ES-I3 (cell line): ENCODE measurements at regions not wholly inside any gene's neighbourhood (a gene's known extent, or its start where the extent isn't known, plus 50 kb on each side); places are given as distances from the start of the nearest gene placed in this dataset.

Source experiments
- H3K36me3 ChIP-seq: 2 replicates; pipeline ENCODE4 v1.6.1; 2013; ENCODE audit warnings: mild to moderate bottlenecking, low read length, control low read depth, moderate library complexity; ENCODE audit not compliant: insufficient read depth
- H3K4me1 ChIP-seq: 2 replicates; pipeline ENCODE4 v1.6.1; 2013; ENCODE audit warnings: mild to moderate bottlenecking, control low read depth, low read length; ENCODE audit not compliant: insufficient read depth
- H3K9ac ChIP-seq: 2 replicates; pipeline ENCODE4 v1.6.1; 2013; ENCODE audit warnings: low read depth, mild to moderate bottlenecking, low read length, moderate library complexity
- H3K9me3 ChIP-seq: 2 replicates; pipeline ENCODE4 v1.6.1; 2013; ENCODE audit warnings: mild to moderate bottlenecking, low read length, moderate library complexity; ENCODE audit not compliant: control insufficient read depth, insufficient read depth

GRCh38 chr7:8906396-8907075 lies 473.1 kb downstream of the NXPH1 start:
- Histone ChIP-seq H3K36me3 (no peaks in the 10 kb centered on the region), H3K9me3 (no peaks in the 10 kb centered on the region), H3K9ac (no peak overlapping the region), H3K4me1 (no peaks in the 10 kb centered on the region)

GRCh38 chr7:8908889-8909288 lies 475.5 kb downstream of the NXPH1 start:
- Histone ChIP-seq H3K9ac (no peak overlapping the region), H3K9me3 (no peaks in the 10 kb centered on the region), H3K4me1 (peaks cover 4% of the 10 kb centered on the region; the same call in 1 of the 2 replicates), H3K36me3 (no peaks in the 10 kb centered on the region)

GRCh38 chr7:8913682-8914081 lies 480.3 kb downstream of the NXPH1 start:
- no peaks in the 10 kb centered on the region for H3K9me3 ChIP-seq
- H3K4me1 ChIP-seq = peaks cover 4% of the 10 kb centered on the region; the same call in 1 of the 2 replicates
- no peak overlapping the region for H3K9ac ChIP-seq
- H3K36me3 ChIP-seq = no peaks in the 10 kb centered on the region

- no peaks in the 10 kb centered on the region for H3K9me3 ChIP-seq
- no peaks in the 10 kb centered on the region; the same call in 1 of the 2 replicates for H3K4me1 ChIP-seq
- H3K9ac ChIP-seq = no peak overlapping the region
- no peaks in the 10 kb centered on the region for H3K36me3 ChIP-seq
These were observed 488.4 kb downstream of the NXPH1 start for GRCh38 chr7:8921807-8922206.

- Histone ChIP-seq H3K9me3 (no peaks in the 10 kb centered on the region), H3K4me1 (no peaks in the 10 kb centered on the region; the same call in 1 of the 2 replicates), H3K9ac (no peak overlapping the region), H3K36me3 (no peaks in the 10 kb centered on the region)
These were observed 489.3 kb downstream of the NXPH1 start for GRCh38 chr7:8922726-8923125.

- no peaks in the 10 kb centered on the region for H3K9me3 ChIP-seq
- no peaks in the 10 kb centered on the region for H3K36me3 ChIP-seq
- H3K4me1 ChIP-seq = no peaks in the 10 kb centered on the region; the same call in 1 of the 2 replicates
- H3K9ac ChIP-seq = no peak overlapping the region
These were observed 489.9 kb downstream of the NXPH1 start for GRCh38 chr7:8923164-8923806.

GRCh38 chr7:8931906-8932646 lies 498.7 kb downstream of the NXPH1 start:
- Histone ChIP-seq H3K9ac (no peak overlapping the region), H3K4me1 (peaks cover 4% of the 10 kb centered on the region; the same call in 1 of the 2 replicates), H3K9me3 (peaks cover 6% of the 10 kb centered on the region; the same call in 1 of the 2 replicates), H3K36me3 (no peaks in the 10 kb centered on the region)

GRCh38 chr7:8932751-8933150 lies 499.3 kb downstream of the NXPH1 start:
- Histone ChIP-seq H3K36me3 (no peaks in the 10 kb centered on the region), H3K9me3 (peaks cover 6% of the 10 kb centered on the region; the same call in 1 of the 2 replicates), H3K9ac (no peak overlapping the region), H3K4me1 (peaks cover 4% of the 10 kb centered on the region; the same call in 1 of the 2 replicates)

GRCh38 chr7:8937204-8937603 lies 503.8 kb downstream of the NXPH1 start:
- no peaks in the 10 kb centered on the region for H3K36me3 ChIP-seq
- H3K9ac ChIP-seq = no peak overlapping the region
- peaks cover 4% of the 10 kb centered on the region; the same call in 1 of the 2 replicates for H3K4me1 ChIP-seq
- H3K9me3 ChIP-seq = no peaks in the 10 kb centered on the region

- H3K36me3 ChIP-seq = no peaks in the 10 kb centered on the region
- H3K4me1 ChIP-seq = no peaks in the 10 kb centered on the region
- H3K9me3 ChIP-seq = no peaks in the 10 kb centered on the region
- H3K9ac ChIP-seq = no peak overlapping the region
These were observed 504.8 kb downstream of the NXPH1 start for GRCh38 chr7:8938044-8938805.

- H3K9ac ChIP-seq = no peak overlapping the region
- H3K36me3 ChIP-seq = no peaks in the 10 kb centered on the region
- H3K4me1 ChIP-seq = no peaks in the 10 kb centered on the region
- no peaks in the 10 kb centered on the region for H3K9me3 ChIP-seq
These were observed 506.0 kb downstream of the NXPH1 start for GRCh38 chr7:8939446-8939845.

GRCh38 chr7:8963722-8964121 lies 530.3 kb downstream of the NXPH1 start:
- no peaks in the 10 kb centered on the region for H3K36me3 ChIP-seq
- no peaks in the 10 kb centered on the region for H3K9me3 ChIP-seq
- H3K9ac ChIP-seq = no peak overlapping the region
- no peaks in the 10 kb centered on the region for H3K4me1 ChIP-seq

GRCh38 chr7:8965177-8965576 lies 531.8 kb downstream of the NXPH1 start:
- no peaks in the 10 kb centered on the region for H3K9me3 ChIP-seq
- H3K9ac ChIP-seq = no peak overlapping the region
- H3K4me1 ChIP-seq = no peaks in the 10 kb centered on the region
- H3K36me3 ChIP-seq = no peaks in the 10 kb centered on the region

GRCh38 chr7:8973601-8974000 lies 540.2 kb downstream of the NXPH1 start:
- no peaks in the 10 kb centered on the region for H3K4me1 ChIP-seq
- no peak overlapping the region for H3K9ac ChIP-seq

More at GRCh38 chr7:8973601-8974000, 540.2 kb downstream of the NXPH1 start:
- H3K36me3 ChIP-seq = no peaks in the 10 kb centered on the region
- no peaks in the 10 kb centered on the region for H3K9me3 ChIP-seq
